ENCODE measurements at regions not wholly inside any gene's neighbourhood (a gene's known extent, or its start where the extent isn't known, plus 50 kb on each side); places are given as distances from the start of the nearest gene placed in this dataset.

DNA sequence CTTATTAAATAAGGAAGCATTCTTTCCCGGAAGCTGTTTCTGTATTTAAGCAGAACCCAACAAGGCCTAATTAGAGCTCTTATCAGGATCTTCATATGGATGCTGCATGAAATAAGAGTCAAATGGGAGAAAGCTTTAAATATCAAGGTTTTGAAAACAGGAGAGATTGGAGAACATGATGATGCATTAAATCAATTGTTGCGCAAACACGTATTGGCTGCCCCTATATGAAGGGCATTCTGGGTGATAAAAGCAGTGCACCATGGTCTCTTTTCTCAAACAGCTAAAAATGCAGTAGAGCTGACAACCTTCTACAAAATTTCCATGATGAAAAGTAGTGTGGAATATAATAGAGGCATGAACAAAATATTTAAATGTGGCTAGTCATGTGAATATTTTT lies 98.9 kb downstream of the TBXT start:
- POLR2A ChIA-PET: no interaction called here
- ATAC-seq (no peak), DNase-seq (ENCODE audit: low spot score) (no peak)
- Mint-ChIP-seq H3K4me1 (no peaks in the 10 kb centered on the region), H3K9me3 (peaks cover 46% of the 10 kb centered on the region), H3K27me3 (ENCODE audit: low read depth) (peaks cover 5% of the 10 kb centered on the region; the same call in 1 of the 2 replicates), H3K36me3 (peaks cover 4% of the 10 kb centered on the region; the same call in 1 of the 2 replicates), H3K27ac (no peak overlapping the region), H3K4me3 (no peak overlapping the region)
- CTCF ChIA-PET: no interaction called here
- TF ChIP-seq NFE2L1 (CRISPR knock-in tag; IDR thresholded peaks at IDR 0.05) (no peak), ELF4 (CRISPR knock-in tag; IDR thresholded peaks at IDR 0.05; ENCODE audit: low read depth) (no peak), AR (CRISPR knock-in tag; IDR thresholded peaks at IDR 0.05) (no peak), SOX15 (CRISPR knock-in tag; IDR thresholded peaks at IDR 0.05) (no peak), CREB1 (CRISPR knock-in tag; IDR thresholded peaks at IDR 0.05) (no peak), EMX1 (CRISPR knock-in tag; IDR thresholded peaks at IDR 0.05) (no peak), GTF2I (CRISPR knock-in tag; conservative IDR thresholded peaks at IDR 0.05) (no peak), RELA (CRISPR knock-in tag; IDR thresholded peaks at IDR 0.05; ENCODE audit: borderline replicate concordance) (no peak)
- TF ChIP-seq, protein P1, sequence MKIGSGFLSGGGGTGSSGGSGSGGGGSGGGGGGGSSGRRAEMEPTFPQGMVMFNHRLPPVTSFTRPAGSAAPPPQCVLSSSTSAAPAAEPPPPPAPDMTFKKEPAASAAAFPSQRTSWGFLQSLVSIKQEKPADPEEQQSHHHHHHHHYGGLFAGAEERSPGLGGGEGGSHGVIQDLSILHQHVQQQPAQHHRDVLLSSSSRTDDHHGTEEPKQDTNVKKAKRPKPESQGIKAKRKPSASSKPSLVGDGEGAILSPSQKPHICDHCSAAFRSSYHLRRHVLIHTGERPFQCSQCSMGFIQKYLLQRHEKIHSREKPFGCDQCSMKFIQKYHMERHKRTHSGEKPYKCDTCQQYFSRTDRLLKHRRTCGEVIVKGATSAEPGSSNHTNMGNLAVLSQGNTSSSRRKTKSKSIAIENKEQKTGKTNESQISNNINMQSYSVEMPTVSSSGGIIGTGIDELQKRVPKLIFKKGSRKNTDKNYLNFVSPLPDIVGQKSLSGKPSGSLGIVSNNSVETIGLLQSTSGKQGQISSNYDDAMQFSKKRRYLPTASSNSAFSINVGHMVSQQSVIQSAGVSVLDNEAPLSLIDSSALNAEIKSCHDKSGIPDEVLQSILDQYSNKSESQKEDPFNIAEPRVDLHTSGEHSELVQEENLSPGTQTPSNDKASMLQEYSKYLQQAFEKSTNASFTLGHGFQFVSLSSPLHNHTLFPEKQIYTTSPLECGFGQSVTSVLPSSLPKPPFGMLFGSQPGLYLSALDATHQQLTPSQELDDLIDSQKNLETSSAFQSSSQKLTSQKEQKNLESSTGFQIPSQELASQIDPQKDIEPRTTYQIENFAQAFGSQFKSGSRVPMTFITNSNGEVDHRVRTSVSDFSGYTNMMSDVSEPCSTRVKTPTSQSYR (CRISPR knock-in tag; IDR thresholded peaks at IDR 0.05): no peak
- TF ChIP-seq, protein P2, sequence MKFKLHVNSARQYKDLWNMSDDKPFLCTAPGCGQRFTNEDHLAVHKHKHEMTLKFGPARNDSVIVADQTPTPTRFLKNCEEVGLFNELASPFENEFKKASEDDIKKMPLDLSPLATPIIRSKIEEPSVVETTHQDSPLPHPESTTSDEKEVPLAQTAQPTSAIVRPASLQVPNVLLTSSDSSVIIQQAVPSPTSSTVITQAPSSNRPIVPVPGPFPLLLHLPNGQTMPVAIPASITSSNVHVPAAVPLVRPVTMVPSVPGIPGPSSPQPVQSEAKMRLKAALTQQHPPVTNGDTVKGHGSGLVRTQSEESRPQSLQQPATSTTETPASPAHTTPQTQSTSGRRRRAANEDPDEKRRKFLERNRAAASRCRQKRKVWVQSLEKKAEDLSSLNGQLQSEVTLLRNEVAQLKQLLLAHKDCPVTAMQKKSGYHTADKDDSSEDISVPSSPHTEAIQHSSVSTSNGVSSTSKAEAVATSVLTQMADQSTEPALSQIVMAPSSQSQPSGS (CRISPR knock-in tag; IDR thresholded peaks at IDR 0.05; ENCODE audit: borderline replicate concordance, low read depth): no peak

DNA sequence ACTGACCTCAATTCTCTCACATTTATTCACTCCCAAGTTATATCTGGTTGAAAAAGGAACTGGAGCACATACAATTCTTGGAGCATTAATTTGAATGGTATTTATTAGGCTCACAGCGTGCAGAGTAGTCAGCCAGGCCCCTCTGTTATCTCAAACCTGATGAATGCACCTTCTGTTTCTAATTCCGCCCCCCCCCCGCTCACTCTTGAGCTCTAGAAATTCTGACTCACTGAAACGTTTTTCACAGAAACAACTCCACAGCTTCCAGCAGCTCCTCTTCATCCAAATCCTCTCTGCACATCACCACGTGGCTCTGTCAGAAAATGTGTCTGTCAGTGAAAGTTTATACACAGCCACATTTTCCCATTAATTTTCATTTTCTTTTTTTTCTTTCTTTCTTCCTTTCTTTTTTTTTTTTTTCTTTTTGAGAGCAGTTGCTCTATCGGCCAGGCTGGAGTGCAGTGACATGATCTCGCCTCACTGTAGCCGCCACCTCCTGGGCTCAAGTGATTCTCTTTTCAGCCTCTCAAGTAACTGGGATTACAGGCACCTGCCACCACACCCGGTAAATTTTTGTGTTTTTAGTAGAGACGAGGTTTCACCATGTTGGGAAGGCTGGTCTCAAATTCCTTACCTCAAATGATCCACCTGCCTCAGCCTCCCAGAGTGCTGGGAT lies 109.4 kb downstream of the TBXT start:
- H3K27me3 Mint-ChIP-seq (ENCODE audit: low read depth): no peaks in the 10 kb centered on the region; the same call in 1 of the 2 replicates
- H3K27ac Mint-ChIP-seq: no peak overlapping the region
- no peak for TF ChIP-seq FOXP4 (CRISPR knock-in tag; IDR thresholded peaks at IDR 0.05)
- H3K36me3 Mint-ChIP-seq: peaks cover 15% of the 10 kb centered on the region
- 0 out of 2 replicates have a peak, but pooled peaks have one; percentile 36 for ATAC-seq
- POLR2A ChIA-PET: no interaction called here
- no peak for DNase-seq (ENCODE audit: low spot score)
- H3K4me1 Mint-ChIP-seq: peaks cover 16% of the 10 kb centered on the region
- H3K9me3 Mint-ChIP-seq: peaks cover 44% of the 10 kb centered on the region
- no peak overlapping the region for H3K4me3 Mint-ChIP-seq
- CTCF ChIA-PET: interaction anchor here (0.6 kb wide), 1 partner anchor 1864 kb away, joined by 6 read pairs; no protein-coding TSS in a partner anchor

DNA sequence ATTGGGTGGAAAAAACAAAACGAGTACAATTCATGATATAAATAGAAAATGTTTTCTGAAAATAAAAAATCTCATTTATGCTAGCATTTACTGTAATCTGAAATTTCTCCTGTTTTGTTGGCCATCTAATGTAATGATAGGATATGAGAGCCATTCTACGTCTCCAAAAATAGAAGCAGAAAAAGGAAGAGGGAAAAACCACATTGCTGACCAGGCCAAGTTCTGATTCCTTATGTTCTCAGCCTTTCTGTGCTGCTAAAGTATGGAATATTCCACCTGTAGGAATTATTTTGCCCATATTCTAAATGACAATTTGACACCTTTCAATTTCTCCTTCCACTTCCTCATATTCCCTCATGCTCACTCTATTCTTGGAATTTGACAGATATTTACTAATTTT lies 110.2 kb downstream of the TBXT start:
- no peak for DNase-seq (ENCODE audit: low spot score)
- Mint-ChIP-seq H3K36me3 (peaks cover 20% of the 10 kb centered on the region), H3K9me3 (peaks cover 42% of the 10 kb centered on the region), H3K4me1 (peaks cover 16% of the 10 kb centered on the region), H3K4me3 (no peak overlapping the region), H3K27ac (no peak overlapping the region), H3K27me3 (ENCODE audit: low read depth) (no peaks in the 10 kb centered on the region; the same call in 1 of the 2 replicates)
- no peak for ATAC-seq
- POLR2A ChIA-PET: no interaction called here
- CTCF ChIA-PET: interaction anchor here (1.1 kb wide), 1 partner anchor 40 kb away, joined by 4 read pairs; no protein-coding TSS in a partner anchor
- TF ChIP-seq, protein P3, sequence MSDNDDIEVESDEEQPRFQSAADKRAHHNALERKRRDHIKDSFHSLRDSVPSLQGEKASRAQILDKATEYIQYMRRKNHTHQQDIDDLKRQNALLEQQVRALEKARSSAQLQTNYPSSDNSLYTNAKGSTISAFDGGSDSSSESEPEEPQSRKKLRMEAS (CRISPR knock-in tag; IDR thresholded peaks at IDR 0.05): no peak
- TF ChIP-seq ZNF232 (CRISPR knock-in tag; IDR thresholded peaks at IDR 0.05) (no peak), NR2C2 (CRISPR knock-in tag; IDR thresholded peaks at IDR 0.05) (no peak), ZNF219 (CRISPR knock-in tag; IDR thresholded peaks at IDR 0.05; ENCODE audit: borderline replicate concordance) (no peak), ZMAT4 (CRISPR knock-in tag; IDR thresholded peaks at IDR 0.05) (no peak), CREB1 (CRISPR knock-in tag; IDR thresholded peaks at IDR 0.05) (no peak), ZNF317 (CRISPR knock-in tag; IDR thresholded peaks at IDR 0.05; ENCODE audit: borderline replicate concordance, low read depth) (no peak), MXD4 (CRISPR knock-in tag; IDR thresholded peaks at IDR 0.05; ENCODE audit: borderline replicate concordance) (no peak), SP1 (CRISPR knock-in tag; conservative IDR thresholded peaks at IDR 0.05) (no peak), JUN (CRISPR knock-in tag; IDR thresholded peaks at IDR 0.05) (no peak), ZNF121 (CRISPR knock-in tag; IDR thresholded peaks at IDR 0.05) (no peak)
- TF ChIP-seq, protein P4, sequence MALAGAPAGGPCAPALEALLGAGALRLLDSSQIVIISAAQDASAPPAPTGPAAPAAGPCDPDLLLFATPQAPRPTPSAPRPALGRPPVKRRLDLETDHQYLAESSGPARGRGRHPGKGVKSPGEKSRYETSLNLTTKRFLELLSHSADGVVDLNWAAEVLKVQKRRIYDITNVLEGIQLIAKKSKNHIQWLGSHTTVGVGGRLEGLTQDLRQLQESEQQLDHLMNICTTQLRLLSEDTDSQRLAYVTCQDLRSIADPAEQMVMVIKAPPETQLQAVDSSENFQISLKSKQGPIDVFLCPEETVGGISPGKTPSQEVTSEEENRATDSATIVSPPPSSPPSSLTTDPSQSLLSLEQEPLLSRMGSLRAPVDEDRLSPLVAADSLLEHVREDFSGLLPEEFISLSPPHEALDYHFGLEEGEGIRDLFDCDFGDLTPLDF (CRISPR knock-in tag; IDR thresholded peaks at IDR 0.05): no peak
